ENCODE measurements at regions not wholly inside any gene's neighbourhood (a gene's known extent, or its start where the extent isn't known, plus 50 kb on each side); places are given as distances from the start of the nearest gene placed in this dataset.

- TF ChIP-seq, protein P1, sequence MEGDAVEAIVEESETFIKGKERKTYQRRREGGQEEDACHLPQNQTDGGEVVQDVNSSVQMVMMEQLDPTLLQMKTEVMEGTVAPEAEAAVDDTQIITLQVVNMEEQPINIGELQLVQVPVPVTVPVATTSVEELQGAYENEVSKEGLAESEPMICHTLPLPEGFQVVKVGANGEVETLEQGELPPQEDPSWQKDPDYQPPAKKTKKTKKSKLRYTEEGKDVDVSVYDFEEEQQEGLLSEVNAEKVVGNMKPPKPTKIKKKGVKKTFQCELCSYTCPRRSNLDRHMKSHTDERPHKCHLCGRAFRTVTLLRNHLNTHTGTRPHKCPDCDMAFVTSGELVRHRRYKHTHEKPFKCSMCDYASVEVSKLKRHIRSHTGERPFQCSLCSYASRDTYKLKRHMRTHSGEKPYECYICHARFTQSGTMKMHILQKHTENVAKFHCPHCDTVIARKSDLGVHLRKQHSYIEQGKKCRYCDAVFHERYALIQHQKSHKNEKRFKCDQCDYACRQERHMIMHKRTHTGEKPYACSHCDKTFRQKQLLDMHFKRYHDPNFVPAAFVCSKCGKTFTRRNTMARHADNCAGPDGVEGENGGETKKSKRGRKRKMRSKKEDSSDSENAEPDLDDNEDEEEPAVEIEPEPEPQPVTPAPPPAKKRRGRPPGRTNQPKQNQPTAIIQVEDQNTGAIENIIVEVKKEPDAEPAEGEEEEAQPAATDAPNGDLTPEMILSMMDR (IDR thresholded peaks at IDR 0.05): no peak
- no peak for TF ChIP-seq POLR2AphosphoS5 (IDR thresholded peaks at IDR 0.05)
- TF ChIP-seq EP300 (IDR thresholded peaks at IDR 0.05): no peak
Measured at GRCh38 chr2:150812066-150812465, 324.6 kb upstream of the RND3 start.

All from gastroesophageal sphincter (tissue), 3 donors.